ENCODE measurements at regions not wholly inside any gene's neighbourhood (a gene's known extent, or its start where the extent isn't known, plus 50 kb on each side); places are given as distances from the start of the nearest gene placed in this dataset.
"Not testable (repeated sequence)": the region's sequence is repeated elsewhere in the genome, so short reads cannot be mapped to it uniquely, and the experiment has no call there.

GRCh38 chr6:153026-153425, 139.3 kb upstream of the DUSP22 start:
- TF ChIP-seq REST (IDR thresholded peaks at IDR 0.05; ENCODE audit: insufficient replicate concordance, low read depth); GABPA (IDR thresholded peaks at IDR 0.05; ENCODE audit: low read depth); POLR2AphosphoS5 (IDR thresholded peaks at IDR 0.05; ENCODE audit: low read depth); CTCF (IDR thresholded peaks at IDR 0.05; ENCODE audit: insufficient read depth, low read length): not testable (repeated sequence)
- peak; percentile 79; the same call in 1 of the 2 replicates for TF ChIP-seq SPI1 (IDR thresholded peaks at IDR 0.05; ENCODE audit: borderline replicate concordance, low read depth)
